ENCODE measurements at regions not wholly inside any gene's neighbourhood (a gene's known extent, or its start where the extent isn't known, plus 50 kb on each side); places are given as distances from the start of the nearest gene placed in this dataset.

DNA sequence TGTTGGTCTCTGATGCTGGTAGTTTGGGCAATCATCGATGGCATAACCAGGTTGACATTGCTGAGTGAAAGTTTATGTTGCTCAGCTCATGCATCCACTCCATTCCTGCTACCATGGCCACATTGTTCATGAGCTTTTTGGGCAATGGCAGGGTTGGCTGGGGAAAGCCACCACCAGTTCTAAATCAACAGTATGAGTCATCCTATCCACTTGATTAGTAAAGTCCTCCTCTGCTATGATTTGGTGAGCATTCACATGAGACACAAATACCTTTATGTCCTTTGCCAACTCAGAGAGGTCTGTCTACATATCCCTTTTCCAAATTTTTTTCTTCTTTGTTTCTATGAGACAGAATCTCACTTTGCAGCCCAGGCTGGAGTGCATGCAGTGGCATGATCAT is 129.7 kb upstream of the FBN2 start:
- Histone ChIP-seq H3K36me3 (ENCODE audit: low read depth, missing control alignments) (no peaks in the 10 kb centered on the region), H3K9me3 (no peaks in the 10 kb centered on the region), H3K4me1 (no peaks in the 10 kb centered on the region), H3K27ac (no peak overlapping the region), H3K4me3 (no peak overlapping the region), H3K27me3 (no peaks in the 10 kb centered on the region)
- WGBS, 2 donors = 83 to 87% methylated on average over 1 of the region's 1 CpG
- intact Hi-C loops (cut with DNase I; ENCODE audit: low total_unique reads) = no loop called here
- no peak for DNase-seq
- TF ChIP-seq POLR2A (IDR thresholded peaks at IDR 0.05) = no peak
- no peak for TF ChIP-seq CTCF (IDR thresholded peaks at IDR 0.05)

- Histone ChIP-seq H3K9me3 (no peaks in the 10 kb centered on the region), H3K4me1 (no peaks in the 10 kb centered on the region), H3K27me3 (no peaks in the 10 kb centered on the region), H3K36me3 (ENCODE audit: low read depth, missing control alignments) (no peaks in the 10 kb centered on the region), H3K4me3 (no peak overlapping the region), H3K27ac (no peak overlapping the region)
- no peak for DNase-seq
- intact Hi-C loops (cut with DNase I; ENCODE audit: low total_unique reads) = no loop called here
- TF ChIP-seq POLR2A (IDR thresholded peaks at IDR 0.05) (no peak), CTCF (IDR thresholded peaks at IDR 0.05) (no peak)
- 92 to 93% methylated on average over 6 of the region's 6 CpGs for WGBS, 2 donors
These were observed 130.9 kb upstream of the FBN2 start for GRCh38 chr5:128668921-128669320.

GRCh38 chr5:128669803-128670202 is 131.8 kb upstream of the FBN2 start:
- H3K4me3 ChIP-seq = no peak overlapping the region
- TF ChIP-seq POLR2A (IDR thresholded peaks at IDR 0.05) = no peak
- TF ChIP-seq CTCF (IDR thresholded peaks at IDR 0.05) = no peak
- intact Hi-C loops (cut with DNase I; ENCODE audit: low total_unique reads) = loop anchor here (10.0 kb wide), 1 partner anchor 175 kb away; no protein-coding TSS in a partner anchor
- WGBS, 2 donors = 83 to 94% methylated on average over 2 of the region's 2 CpGs
- no peaks in the 10 kb centered on the region for H3K9me3 ChIP-seq
- DNase-seq = no peak
- no peak overlapping the region for H3K27ac ChIP-seq
- no peaks in the 10 kb centered on the region for H3K4me1 ChIP-seq
- H3K36me3 ChIP-seq (ENCODE audit: low read depth, missing control alignments) = no peaks in the 10 kb centered on the region
- no peaks in the 10 kb centered on the region for H3K27me3 ChIP-seq

GRCh38 chr5:128671943-128672342 is 133.9 kb upstream of the FBN2 start:
- H3K27me3 ChIP-seq = no peaks in the 10 kb centered on the region
- intact Hi-C loops (cut with DNase I; ENCODE audit: low total_unique reads) = loop anchor here (10.0 kb wide), 1 partner anchor 173 kb away; no protein-coding TSS in a partner anchor
- H3K4me3 ChIP-seq = no peak overlapping the region
- DNase-seq = no peak
- no peaks in the 10 kb centered on the region for H3K4me1 ChIP-seq
- no peaks in the 10 kb centered on the region for H3K36me3 ChIP-seq (ENCODE audit: low read depth, missing control alignments)
- 58 to 73% methylated on average over 2 of the region's 2 CpGs for WGBS, 2 donors
- no peaks in the 10 kb centered on the region for H3K9me3 ChIP-seq
- H3K27ac ChIP-seq = no peak overlapping the region
- TF ChIP-seq CTCF (IDR thresholded peaks at IDR 0.05) (no peak), POLR2A (IDR thresholded peaks at IDR 0.05) (no peak)

DNA sequence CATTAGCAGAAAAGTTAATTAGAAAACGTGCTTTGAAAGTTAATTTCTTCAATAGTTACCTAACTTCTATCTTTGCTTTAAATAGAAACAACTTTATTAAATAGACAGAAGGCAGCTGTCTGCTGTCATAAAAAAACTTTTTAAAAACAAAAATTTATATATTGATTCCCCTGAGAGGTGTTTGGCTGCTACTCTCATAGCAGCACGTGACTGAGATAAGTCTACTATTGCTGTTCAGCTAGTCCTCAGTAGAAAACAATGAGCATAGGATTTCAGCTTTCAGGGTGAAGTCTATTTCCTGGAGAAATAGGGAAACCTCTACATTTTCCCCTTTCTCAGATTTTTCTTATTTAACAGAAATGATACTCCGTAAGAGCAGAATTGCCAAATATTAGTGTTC is 135.0 kb upstream of the FBN2 start:
- WGBS, 2 donors = 68 to 70% methylated on average over 3 of the region's 3 CpGs
- intact Hi-C loops (cut with DNase I; ENCODE audit: low total_unique reads) = loop anchor here (10.0 kb wide), 1 partner anchor 172 kb away; no protein-coding TSS in a partner anchor
- Histone ChIP-seq H3K9me3 (no peaks in the 10 kb centered on the region), H3K27ac (no peak overlapping the region), H3K4me3 (no peak overlapping the region), H3K27me3 (no peaks in the 10 kb centered on the region), H3K36me3 (ENCODE audit: low read depth, missing control alignments) (no peaks in the 10 kb centered on the region), H3K4me1 (no peaks in the 10 kb centered on the region)
- no peak for DNase-seq
- TF ChIP-seq POLR2A (IDR thresholded peaks at IDR 0.05) = no peak
- no peak for TF ChIP-seq CTCF (IDR thresholded peaks at IDR 0.05)

Data from testis (tissue), 2 donors.